Cardiac fibroblast (primary cell): ENCODE measurements at regions not wholly inside any gene's neighbourhood (a gene's known extent, or its start where the extent isn't known, plus 50 kb on each side); places are given as distances from the start of the nearest gene placed in this dataset.

ENCODE experiments used
- DNase-seq, 2 donors: peaks; one replicate each; pipeline versions ENCODE4 v3.0.0 to v3.0.0-alpha.2; 2010; ENCODE audit warnings: low read depth in 2 of 2
- H3K4me3 ChIP-seq, 2 donors: replicated peaks in 1 of 2; 1 replicate in 1 of 2; 2 replicates in 1 of 2; pipeline ENCODE4 v1.5.1; 2011; ENCODE audit warnings: low read depth in 2 of 2, low read length in 2 of 2, mild to moderate bottlenecking in 2 of 2, moderate library complexity in 1 of 2
- TF ChIP-seq, protein P1 (sequence below): IDR thresholded peaks from one replicate; pipeline ENCODE4 v1.5.1; 2011; ENCODE audit warnings: low read depth, mild to moderate bottlenecking, low read length, inconsistent platforms

DNA sequence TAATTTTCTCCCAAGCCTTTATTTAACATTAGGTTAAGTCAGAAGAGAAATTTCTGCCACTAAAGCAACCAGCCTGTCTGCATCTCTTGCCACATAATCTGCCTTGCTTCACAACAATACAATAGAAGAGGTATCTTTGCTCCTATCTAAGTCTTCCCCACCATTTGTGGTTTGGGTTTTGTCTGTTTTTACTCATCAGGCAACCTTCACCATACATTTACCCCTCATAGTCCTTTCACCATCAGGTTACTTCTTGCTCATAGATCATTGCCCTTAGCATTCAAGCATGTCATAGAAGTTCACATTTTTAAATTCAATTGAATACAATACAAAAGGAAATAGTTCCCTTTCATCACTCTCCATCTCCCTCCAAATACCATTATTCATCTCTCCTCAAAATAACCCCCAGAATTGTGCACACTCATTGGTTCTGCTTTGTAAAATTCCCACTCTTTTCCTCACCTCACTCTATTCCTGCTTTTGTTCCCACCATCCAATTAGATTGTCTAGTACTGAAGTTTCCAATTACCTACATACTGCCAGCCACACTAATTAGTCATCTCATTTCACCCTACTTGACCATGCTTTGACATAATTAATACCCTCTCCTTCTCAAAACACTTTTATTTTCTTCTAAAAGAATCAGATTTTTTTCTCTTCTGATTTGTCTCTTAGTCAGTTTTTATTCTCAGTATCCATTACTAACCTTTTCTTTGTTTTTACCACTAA is 1957.0 kb upstream of the AGA start:
- TF ChIP-seq, protein P1, sequence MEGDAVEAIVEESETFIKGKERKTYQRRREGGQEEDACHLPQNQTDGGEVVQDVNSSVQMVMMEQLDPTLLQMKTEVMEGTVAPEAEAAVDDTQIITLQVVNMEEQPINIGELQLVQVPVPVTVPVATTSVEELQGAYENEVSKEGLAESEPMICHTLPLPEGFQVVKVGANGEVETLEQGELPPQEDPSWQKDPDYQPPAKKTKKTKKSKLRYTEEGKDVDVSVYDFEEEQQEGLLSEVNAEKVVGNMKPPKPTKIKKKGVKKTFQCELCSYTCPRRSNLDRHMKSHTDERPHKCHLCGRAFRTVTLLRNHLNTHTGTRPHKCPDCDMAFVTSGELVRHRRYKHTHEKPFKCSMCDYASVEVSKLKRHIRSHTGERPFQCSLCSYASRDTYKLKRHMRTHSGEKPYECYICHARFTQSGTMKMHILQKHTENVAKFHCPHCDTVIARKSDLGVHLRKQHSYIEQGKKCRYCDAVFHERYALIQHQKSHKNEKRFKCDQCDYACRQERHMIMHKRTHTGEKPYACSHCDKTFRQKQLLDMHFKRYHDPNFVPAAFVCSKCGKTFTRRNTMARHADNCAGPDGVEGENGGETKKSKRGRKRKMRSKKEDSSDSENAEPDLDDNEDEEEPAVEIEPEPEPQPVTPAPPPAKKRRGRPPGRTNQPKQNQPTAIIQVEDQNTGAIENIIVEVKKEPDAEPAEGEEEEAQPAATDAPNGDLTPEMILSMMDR: no peak
- DNase-seq: no peak
- H3K4me3 ChIP-seq: no peak overlapping the region

DNA sequence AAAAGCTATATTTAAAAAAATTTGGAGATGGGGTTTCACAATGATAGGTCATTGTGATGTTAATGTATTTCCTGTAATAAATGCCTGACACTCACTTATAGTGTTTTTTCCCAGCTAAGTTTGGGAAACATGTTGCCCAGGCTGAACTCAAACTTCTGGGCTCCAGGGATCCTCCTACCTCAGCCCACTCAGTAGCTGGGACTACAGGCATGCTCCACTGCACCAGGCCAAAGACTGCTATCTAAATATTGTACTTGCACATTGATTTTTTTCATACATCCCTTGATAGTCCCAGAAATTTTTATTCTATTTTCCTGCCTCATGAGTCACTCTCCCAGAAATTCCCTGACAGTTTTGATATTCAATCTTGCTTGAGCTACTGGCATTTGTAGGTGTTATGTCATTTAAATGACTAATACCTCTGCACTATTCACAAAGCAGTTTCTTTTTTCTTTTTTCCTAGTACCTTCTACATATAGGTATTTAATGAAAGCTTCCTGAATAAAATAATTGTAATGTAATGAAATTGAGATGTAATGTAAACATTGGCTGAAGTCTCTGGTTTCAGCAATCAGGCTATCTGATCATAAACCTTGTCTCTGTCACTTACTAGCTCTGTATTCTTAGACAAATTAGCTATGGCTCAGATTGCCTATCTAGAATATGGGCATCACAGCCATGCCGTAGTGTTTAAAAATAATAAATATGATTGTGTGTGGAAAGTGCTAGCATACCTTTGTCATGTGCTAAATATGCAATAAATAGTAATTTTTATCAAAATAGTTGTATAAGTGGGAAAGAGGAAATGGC is 1973.0 kb upstream of the AGA start:
- H3K4me3 ChIP-seq: no peak overlapping the region
- TF ChIP-seq, protein P1: no peak
- no peak for DNase-seq

DNA sequence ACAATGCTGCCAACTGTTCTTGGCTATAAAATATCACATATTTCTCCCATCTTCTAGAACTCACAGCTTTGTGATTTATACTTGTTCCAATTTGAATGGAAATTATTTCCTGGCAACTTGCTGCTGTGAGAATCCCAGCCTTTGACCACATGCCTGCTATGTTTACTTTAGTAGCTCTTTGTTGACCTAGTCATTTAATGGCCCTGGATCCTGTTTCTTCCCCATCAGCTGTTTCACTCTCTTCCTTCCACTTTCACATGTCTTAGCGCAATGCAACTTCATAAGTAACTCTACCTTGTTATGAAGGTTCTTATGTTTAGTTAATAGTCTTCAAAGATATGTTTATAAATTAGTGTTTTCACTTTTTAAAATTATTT is 1973.6 kb upstream of the AGA start:
- DNase-seq: no peak
- no peak overlapping the region for H3K4me3 ChIP-seq
- TF ChIP-seq, protein P1: no peak

DNA sequence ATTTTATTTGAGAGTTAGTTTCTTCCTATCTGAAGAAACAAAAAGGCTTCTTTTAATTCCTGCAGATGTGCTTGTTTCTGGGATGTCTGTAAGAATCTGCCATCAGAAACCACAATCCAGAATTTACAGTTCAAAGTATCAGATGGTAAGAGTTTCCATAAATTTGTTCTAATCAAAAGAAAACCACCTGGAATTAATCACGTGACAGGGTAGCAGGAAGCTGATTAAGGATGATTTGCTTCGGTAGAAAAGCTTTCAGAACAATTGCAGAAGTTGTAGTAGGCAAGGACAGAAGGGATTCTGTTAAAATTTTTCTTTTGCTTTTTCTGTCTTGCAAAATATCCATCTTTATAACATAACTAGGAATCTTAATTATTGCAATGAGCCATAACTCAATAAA is 1975.1 kb upstream of the AGA start:
- TF ChIP-seq, protein P1: no peak
- no peak for DNase-seq
- no peak overlapping the region for H3K4me3 ChIP-seq

DNA sequence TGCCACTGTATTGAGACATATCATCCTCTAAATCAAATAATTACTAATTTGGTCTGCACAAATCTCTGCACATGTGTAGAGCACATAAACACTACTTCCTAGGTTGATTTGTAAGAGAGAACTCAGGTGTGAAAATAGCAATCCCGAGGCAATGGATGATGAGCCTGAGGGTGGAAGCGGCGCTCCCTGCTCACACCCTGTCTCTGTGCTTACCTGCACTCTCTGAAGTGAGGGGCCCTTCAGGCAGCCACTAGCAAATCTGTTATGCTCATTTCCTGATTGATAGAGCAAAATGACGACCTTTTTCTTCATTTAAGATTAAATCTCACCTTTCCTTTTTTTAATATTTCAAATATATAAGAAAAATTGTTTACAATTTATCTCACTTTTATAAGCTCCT is 1995.7 kb upstream of the AGA start:
- TF ChIP-seq, protein P1: no peak
- DNase-seq: no peak
- no peak overlapping the region for H3K4me3 ChIP-seq

DNA sequence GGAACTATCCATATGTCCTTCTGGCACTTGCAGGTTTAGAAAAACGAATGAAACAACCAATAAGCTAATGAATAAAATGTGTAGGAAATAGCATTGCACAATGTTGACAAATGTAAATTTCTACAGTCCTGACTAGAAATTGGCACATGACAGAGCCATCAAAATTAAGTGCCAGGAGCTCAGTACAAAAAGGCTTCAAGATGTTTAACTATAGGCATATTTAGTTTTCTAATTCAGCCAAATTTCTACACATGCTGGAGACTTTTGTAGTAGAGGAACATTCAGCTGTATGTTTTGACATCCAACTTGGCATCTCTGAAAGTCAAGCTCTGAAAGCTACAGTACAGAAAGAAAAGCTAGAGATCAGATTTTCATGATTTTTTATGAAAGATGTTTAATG is 1999.4 kb upstream of the AGA start:
- H3K4me3 ChIP-seq: no peak overlapping the region
- DNase-seq: no peak
- TF ChIP-seq, protein P1: no peak
